Osteoblast (primary cell): ENCODE measurements at regions not wholly inside any gene's neighbourhood (a gene's known extent, or its start where the extent isn't known, plus 50 kb on each side); places are given as distances from the start of the nearest gene placed in this dataset.

ENCODE experiments used
- DNase-seq: peaks from one replicate; pipeline ENCODE4 v3.0.0; 2011; ENCODE audit warnings: low spot score, mixed read lengths; ENCODE audit not compliant: insufficient read length; ENCODE audit errors: missing footprints
- H2AFZ ChIP-seq: 2 replicates; pipeline ENCODE4 v1.6.0; 2011; ENCODE audit warnings: mild to moderate bottlenecking, low read length
- H3K27ac ChIP-seq: 2 replicates; pipeline ENCODE4 v1.5.1; 2011; ENCODE audit warnings: mild to moderate bottlenecking, low read depth, low read length, moderate library complexity
- H3K27me3 ChIP-seq: 2 replicates; pipeline ENCODE4 v1.6.0; 2012; ENCODE audit warnings: mild to moderate bottlenecking, control low read depth, inconsistent platforms, low read length, moderate library complexity; ENCODE audit not compliant: insufficient read depth
- H3K36me3 ChIP-seq: 2 replicates; pipeline ENCODE4 v1.5.1; 2011; ENCODE audit warnings: mild to moderate bottlenecking, low read length, control low read depth, moderate library complexity; ENCODE audit not compliant: insufficient read depth
- H3K4me1 ChIP-seq: 2 replicates; pipeline ENCODE4 v1.5.1; 2011; ENCODE audit warnings: mild to moderate bottlenecking, low read length, control low read depth, moderate library complexity; ENCODE audit not compliant: insufficient read depth
- H3K4me2 ChIP-seq: 2 replicates; pipeline ENCODE4 v1.6.0; 2011; ENCODE audit warnings: mild to moderate bottlenecking, low read length; ENCODE audit not compliant: insufficient read depth
- H3K4me3 ChIP-seq: fragments of 200-600 bp; sonication (generic); 3 replicates; pipeline ENCODE4 v1.5.1; 2012; ENCODE audit warnings: mild to moderate bottlenecking, low read length, inconsistent platforms; ENCODE audit not compliant: insufficient read depth
- H3K79me2 ChIP-seq: 2 replicates; pipeline ENCODE4 v1.6.0; 2012; ENCODE audit warnings: mild to moderate bottlenecking, low read length, control low read depth, inconsistent platforms; ENCODE audit not compliant: insufficient read depth
- H3K9me3 ChIP-seq: 2 replicates; pipeline ENCODE4 v1.5.1; 2011; ENCODE audit warnings: low read depth, low read length, control low read depth
- H4K20me1 ChIP-seq: 2 replicates; pipeline ENCODE4 v1.6.0; 2012; ENCODE audit warnings: mild to moderate bottlenecking, low read length, control low read depth; ENCODE audit not compliant: insufficient read depth
- TF ChIP-seq, protein P1 (sequence below): IDR thresholded peaks from 2 replicates; pipeline ENCODE4 v1.5.1; 2011; ENCODE audit warnings: mild to moderate bottlenecking, low read depth, low read length, moderate library complexity; ENCODE audit errors: extremely low read depth

DNA sequence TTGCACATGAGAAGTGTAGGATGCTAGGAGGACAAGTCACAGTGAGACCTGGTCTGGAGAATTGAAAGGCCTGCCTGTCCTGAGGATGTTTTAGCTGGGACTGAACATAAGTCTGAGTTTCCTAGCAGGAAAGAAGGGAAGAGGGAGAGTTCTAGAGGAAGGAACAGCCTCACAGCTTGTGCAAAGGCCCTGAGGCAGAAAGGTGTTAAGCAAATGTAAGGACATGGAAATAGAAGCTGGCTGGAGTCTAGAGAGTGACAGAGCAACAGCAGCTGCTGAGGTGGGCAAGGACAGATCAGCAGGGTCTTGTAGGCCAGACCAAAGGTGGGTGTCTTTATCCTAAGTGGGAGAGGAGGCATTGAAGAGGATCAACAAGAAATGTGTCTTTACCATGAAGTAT, 210.9 kb upstream of the E2F8 start:
- TF ChIP-seq, protein P1, sequence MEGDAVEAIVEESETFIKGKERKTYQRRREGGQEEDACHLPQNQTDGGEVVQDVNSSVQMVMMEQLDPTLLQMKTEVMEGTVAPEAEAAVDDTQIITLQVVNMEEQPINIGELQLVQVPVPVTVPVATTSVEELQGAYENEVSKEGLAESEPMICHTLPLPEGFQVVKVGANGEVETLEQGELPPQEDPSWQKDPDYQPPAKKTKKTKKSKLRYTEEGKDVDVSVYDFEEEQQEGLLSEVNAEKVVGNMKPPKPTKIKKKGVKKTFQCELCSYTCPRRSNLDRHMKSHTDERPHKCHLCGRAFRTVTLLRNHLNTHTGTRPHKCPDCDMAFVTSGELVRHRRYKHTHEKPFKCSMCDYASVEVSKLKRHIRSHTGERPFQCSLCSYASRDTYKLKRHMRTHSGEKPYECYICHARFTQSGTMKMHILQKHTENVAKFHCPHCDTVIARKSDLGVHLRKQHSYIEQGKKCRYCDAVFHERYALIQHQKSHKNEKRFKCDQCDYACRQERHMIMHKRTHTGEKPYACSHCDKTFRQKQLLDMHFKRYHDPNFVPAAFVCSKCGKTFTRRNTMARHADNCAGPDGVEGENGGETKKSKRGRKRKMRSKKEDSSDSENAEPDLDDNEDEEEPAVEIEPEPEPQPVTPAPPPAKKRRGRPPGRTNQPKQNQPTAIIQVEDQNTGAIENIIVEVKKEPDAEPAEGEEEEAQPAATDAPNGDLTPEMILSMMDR = no peak

DNA sequence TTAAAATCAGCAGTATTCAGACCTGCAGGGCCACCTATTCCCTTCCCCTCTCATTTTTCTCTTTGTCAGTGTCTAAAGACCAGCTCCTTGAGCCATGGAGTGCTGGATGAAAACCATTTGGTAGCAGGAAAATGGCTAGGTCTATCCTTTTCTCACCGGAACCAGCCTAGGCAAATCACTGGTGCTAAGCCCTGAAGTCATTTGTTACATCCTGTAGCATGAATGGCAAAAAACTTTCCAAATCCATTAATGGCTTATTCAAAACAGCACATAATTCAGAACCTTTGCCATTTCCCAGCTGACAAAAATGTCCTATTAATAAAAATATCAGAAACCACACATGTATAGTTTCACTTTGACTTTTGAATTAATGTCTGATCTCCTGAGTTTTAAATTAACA, 209.5 kb upstream of the E2F8 start:
- Histone ChIP-seq H3K79me2 (no peaks in the 10 kb centered on the region), H3K4me3 (no peak overlapping the region), H3K9me3 (no peaks in the 10 kb centered on the region), H3K27me3 (no peaks in the 10 kb centered on the region), H3K27ac (no peak overlapping the region), H3K4me1 (peaks cover 35% of the 10 kb centered on the region), H3K4me2 (no peak overlapping the region), H4K20me1 (no peaks in the 10 kb centered on the region), H3K36me3 (no peaks in the 10 kb centered on the region), H2AFZ (no peak overlapping the region)
- TF ChIP-seq, protein P1 = no peak
- no peak for DNase-seq

More for the DNA sequence above, 210.9 kb upstream of the E2F8 start:
- peaks cover 40% of the 10 kb centered on the region for H3K4me1 ChIP-seq
- no peak for DNase-seq
- H3K79me2 ChIP-seq = no peaks in the 10 kb centered on the region
- H3K27ac ChIP-seq = no peak overlapping the region
- no peaks in the 10 kb centered on the region for H3K27me3 ChIP-seq
- H3K4me3 ChIP-seq = no peak overlapping the region
- H2AFZ ChIP-seq = no peak overlapping the region
- H4K20me1 ChIP-seq = no peaks in the 10 kb centered on the region
- H3K36me3 ChIP-seq = no peaks in the 10 kb centered on the region
- no peak overlapping the region for H3K4me2 ChIP-seq
- H3K9me3 ChIP-seq = no peaks in the 10 kb centered on the region

DNA sequence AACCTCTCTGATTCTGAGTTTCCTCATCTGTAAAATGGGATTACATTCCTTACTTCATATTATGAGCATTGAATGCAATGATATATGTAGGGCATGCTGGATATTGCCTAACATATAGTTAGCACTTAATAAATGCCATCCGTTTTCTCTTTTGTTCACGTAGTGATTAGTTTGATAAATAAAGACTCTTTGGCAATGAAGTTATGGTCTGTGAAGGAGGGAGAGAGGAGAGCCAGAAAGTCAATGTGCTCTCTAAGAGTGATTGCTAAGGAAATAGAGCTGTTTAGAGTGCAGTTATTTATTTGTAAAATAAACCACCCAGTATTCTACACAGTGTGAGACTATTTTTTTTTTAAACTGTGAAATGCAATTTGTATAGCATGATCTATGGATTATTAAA, 207.9 kb upstream of the E2F8 start:
- TF ChIP-seq, protein P1 = no peak
- Histone ChIP-seq H3K9me3 (no peaks in the 10 kb centered on the region), H3K27ac (no peak overlapping the region), H3K4me1 (peaks cover 21% of the 10 kb centered on the region), H3K27me3 (no peaks in the 10 kb centered on the region), H3K4me3 (no peak overlapping the region), H4K20me1 (no peaks in the 10 kb centered on the region), H3K4me2 (no peak overlapping the region), H2AFZ (no peak overlapping the region), H3K36me3 (no peaks in the 10 kb centered on the region), H3K79me2 (no peaks in the 10 kb centered on the region)
- no peak for DNase-seq

DNA sequence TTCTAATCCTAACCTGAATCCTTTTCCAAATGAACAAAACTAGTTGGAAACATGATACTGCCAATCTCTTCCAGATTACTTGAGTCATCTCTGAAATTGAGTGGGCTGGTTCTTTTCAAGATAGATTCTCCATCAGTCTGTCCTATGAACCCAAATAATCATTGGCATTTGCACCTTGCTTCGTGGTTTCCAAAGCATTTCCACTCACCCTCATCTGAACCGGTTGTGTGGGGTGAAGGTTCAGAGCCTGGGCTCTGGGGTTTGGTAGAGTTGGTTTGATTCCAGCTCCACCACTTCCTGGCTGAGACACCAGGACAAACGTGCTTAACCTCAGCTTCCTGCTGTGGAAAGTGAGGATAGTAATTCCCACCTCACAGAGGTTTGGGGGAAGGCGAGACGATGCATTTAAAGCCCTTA, 206.4 kb upstream of the E2F8 start:
- H3K79me2 ChIP-seq = no peaks in the 10 kb centered on the region
- no peak overlapping the region for H3K4me3 ChIP-seq
- peak overlapping the region; percentile 27 for H3K4me2 ChIP-seq
- no peaks in the 10 kb centered on the region for H3K9me3 ChIP-seq
- H3K4me1 ChIP-seq = peaks cover 21% of the 10 kb centered on the region
- peak overlapping the region; percentile 18 for H3K27ac ChIP-seq
- H4K20me1 ChIP-seq = peaks cover 3% of the 10 kb centered on the region
- TF ChIP-seq, protein P1 = no peak
- no peak for DNase-seq
- no peaks in the 10 kb centered on the region for H3K36me3 ChIP-seq
- peak overlapping the region; percentile 26 for H2AFZ ChIP-seq
- H3K27me3 ChIP-seq = no peaks in the 10 kb centered on the region
